ENCODE measurements at regions not wholly inside any gene's neighbourhood (a gene's known extent, or its start where the extent isn't known, plus 50 kb on each side); places are given as distances from the start of the nearest gene placed in this dataset.

DNA sequence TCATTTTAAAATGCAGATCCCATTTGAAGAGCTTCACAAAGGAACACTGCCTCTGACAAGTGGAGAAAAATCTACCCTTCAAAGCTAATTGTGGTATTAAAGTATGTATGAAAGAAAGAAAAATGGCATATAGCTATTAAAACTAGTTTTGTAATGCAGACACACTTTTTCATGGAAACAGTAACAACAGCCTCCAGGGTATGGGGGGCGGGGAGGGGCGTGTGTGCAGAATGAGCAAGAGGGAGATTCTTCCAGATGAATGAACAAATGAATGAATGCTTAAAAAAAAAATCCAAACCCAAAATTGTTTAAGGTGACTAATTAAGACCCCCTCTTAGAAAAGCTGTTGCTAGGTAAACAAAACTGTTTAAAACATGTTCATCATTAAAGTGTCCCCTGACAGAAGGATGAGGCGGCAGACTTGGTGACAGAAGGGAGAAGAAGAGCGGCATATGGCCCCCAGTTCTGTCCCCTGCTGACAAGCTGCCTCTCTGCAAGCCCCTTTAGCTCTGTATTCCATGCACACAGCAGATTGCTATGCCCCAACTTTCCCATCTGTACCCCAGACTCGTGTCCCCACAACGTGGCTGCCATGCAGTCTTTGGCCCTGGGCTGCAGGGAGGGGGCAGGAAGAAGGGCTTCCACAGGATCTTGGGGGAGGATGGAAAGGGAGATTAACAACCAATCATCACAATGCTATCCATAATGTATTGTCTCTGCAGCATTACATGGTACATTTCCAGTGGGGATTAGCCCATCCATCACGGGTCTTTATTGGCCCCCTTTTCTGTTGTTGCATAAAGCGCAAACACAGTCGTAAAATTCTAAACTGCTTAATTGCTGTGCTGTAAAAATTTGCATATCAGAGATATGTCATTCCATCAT is 108.4 kb upstream of the OLIG3 start:
- DNase-seq (ENCODE audit: low spot score): no peak
- TF ChIP-seq CTCF (IDR thresholded peaks at IDR 0.05; ENCODE audit: borderline replicate concordance, control extremely low read depth, extremely low read depth, insufficient read depth, missing control alignments): no peak
- in situ Hi-C loops (cut with MboI; ENCODE audit: low sequenced_read_pairs, unreplicated experiment): no loop called here

DNA sequence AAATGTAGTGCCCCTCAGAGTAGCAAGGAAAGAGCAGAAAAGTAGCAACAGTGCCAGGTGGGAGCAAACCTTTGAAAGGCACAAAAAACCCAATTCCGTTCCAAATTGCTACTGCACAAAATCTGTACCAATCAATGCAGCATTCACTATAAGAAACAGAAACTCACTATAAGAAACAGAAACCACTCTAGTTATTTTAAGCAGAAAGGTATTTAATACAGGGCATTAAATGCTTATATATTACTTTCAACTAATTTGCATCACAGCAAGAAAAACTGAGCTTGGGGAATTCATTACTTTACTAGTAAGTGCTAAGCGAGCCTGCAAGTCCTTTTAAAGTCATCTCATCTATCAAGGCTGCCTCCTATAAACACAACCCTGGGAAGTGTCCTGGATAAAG is 116.5 kb upstream of the OLIG3 start:
- TF ChIP-seq CTCF (IDR thresholded peaks at IDR 0.05; ENCODE audit: borderline replicate concordance, control extremely low read depth, extremely low read depth, insufficient read depth, missing control alignments): no peak
- in situ Hi-C loops (cut with MboI; ENCODE audit: low sequenced_read_pairs, unreplicated experiment): no loop called here
- no peak for DNase-seq (ENCODE audit: low spot score)

DNA sequence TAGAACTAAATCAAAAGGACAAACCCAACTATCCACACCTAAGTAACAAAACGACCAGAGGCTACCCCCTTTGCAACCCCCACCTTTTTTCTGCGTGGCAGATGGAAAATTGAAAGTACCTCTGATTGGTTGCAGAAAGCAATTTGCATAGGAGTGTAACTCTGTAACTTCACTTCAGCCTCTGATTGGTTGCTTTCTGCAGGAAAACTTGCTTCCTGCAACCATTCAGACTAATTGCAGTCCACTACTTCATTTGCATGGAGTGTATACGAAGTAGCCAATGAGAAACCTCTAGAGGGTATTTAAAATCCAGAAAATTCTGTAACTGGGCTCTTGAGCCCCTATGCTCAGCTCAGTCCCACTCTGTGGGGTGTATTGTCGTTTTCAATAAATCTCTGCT is 129.1 kb upstream of the OLIG3 start:
- in situ Hi-C loops (cut with MboI; ENCODE audit: low sequenced_read_pairs, unreplicated experiment): no loop called here
- no peak for DNase-seq (ENCODE audit: low spot score)
- no peak for TF ChIP-seq CTCF (IDR thresholded peaks at IDR 0.05; ENCODE audit: borderline replicate concordance, control extremely low read depth, extremely low read depth, insufficient read depth, missing control alignments)

GRCh38 chr6:137625100-137625661 is 131.0 kb upstream of the OLIG3 start:
- DNase-seq (ENCODE audit: low spot score): no peak
- no peak for TF ChIP-seq CTCF (IDR thresholded peaks at IDR 0.05; ENCODE audit: borderline replicate concordance, control extremely low read depth, extremely low read depth, insufficient read depth, missing control alignments)
- in situ Hi-C loops (cut with MboI; ENCODE audit: low sequenced_read_pairs, unreplicated experiment): loop anchor here (25.0 kb wide), 1 partner anchor 338 kb away; no protein-coding TSS in a partner anchor

DNA sequence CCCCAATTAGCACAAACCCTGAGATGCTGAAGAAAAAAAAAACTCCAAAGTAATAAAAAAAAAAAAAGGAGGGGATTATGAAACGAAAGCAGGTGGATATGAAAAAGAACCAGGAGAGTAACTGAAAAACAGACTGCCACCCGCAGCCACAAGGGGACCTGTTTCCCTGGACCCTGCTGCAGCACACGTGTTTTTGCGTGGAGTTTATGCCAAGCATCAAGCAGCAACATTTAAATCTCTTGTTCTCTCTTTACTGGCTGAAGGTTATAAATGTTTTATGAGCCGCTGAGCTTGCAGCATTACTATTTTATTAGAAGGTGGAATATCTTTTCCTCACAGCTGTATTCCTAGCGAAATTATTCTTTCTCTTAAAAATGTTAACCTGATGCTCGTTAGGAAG is 131.6 kb upstream of the OLIG3 start:
- in situ Hi-C loops (cut with MboI; ENCODE audit: low sequenced_read_pairs, unreplicated experiment): loop anchor here (25.0 kb wide), 1 partner anchor 339 kb away; no protein-coding TSS in a partner anchor

DNA sequence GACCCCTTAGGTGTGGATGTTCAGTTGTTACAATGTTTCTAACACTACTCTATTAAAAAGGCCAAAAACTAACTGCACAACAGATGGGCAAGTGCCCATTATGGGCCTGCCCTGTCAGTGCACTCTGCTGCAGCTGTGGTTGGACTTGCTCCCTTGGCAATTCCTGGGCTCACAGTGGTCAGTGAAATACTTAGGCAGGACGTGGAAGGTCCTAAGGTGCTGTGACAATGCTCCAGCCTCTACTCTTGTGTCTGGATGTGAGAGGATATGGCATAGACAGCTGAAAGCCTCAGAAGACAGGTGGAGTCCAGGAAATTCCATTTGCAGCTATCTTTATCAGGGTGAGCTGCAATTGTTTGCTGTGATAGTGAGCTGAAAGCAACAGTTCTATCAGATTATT is 136.5 kb upstream of the OLIG3 start:
- no peak for DNase-seq (ENCODE audit: low spot score)
- in situ Hi-C loops (cut with MboI; ENCODE audit: low sequenced_read_pairs, unreplicated experiment): loop anchor here (25.0 kb wide), 1 partner anchor 343 kb away; no protein-coding TSS in a partner anchor
- no peak for TF ChIP-seq CTCF (IDR thresholded peaks at IDR 0.05; ENCODE audit: borderline replicate concordance, control extremely low read depth, extremely low read depth, insufficient read depth, missing control alignments)

More for the DNA sequence above, 131.6 kb upstream of the OLIG3 start:
- no peak for DNase-seq (ENCODE audit: low spot score)
- TF ChIP-seq CTCF (IDR thresholded peaks at IDR 0.05; ENCODE audit: borderline replicate concordance, control extremely low read depth, extremely low read depth, insufficient read depth, missing control alignments): no peak

All from GM13976 (cell line).